ENCODE measurements at regions not wholly inside any gene's neighbourhood (a gene's known extent, or its start where the extent isn't known, plus 50 kb on each side); places are given as distances from the start of the nearest gene placed in this dataset.

DNA sequence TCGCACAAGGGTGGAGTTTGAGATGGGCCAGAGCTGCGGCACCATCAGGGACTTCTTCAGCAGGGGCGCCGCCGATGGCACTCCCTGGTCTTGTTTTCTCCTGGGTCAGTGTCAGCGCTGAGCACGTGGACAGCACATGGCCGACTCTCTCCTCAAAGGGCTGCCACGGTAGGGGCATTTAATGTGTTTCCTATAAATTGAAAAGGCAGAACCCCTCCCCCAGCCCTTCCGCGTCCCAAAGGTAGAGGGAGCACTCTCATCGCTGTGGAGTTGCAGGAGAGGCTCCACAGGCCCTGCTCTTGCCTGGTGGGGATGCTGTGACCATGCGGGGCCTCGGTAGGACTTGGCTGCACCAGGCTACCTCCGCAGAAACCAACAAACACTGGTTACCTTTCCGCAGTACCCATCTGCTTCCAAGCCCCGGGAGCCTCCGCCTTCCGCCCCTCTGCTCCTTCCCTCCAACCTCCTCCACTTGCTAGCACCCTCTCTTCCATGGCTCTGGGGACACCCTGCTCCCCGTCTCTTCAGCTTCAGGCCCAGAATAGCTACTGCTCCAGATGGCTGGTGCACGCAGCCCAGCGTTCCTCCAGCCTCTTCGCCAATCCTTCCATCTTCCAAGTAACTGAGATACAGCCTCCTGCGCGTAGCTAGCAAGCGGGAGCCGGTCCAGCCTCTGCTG lies 166.3 kb upstream of the ADCY1 start:
- TF ChIP-seq, protein P1, sequence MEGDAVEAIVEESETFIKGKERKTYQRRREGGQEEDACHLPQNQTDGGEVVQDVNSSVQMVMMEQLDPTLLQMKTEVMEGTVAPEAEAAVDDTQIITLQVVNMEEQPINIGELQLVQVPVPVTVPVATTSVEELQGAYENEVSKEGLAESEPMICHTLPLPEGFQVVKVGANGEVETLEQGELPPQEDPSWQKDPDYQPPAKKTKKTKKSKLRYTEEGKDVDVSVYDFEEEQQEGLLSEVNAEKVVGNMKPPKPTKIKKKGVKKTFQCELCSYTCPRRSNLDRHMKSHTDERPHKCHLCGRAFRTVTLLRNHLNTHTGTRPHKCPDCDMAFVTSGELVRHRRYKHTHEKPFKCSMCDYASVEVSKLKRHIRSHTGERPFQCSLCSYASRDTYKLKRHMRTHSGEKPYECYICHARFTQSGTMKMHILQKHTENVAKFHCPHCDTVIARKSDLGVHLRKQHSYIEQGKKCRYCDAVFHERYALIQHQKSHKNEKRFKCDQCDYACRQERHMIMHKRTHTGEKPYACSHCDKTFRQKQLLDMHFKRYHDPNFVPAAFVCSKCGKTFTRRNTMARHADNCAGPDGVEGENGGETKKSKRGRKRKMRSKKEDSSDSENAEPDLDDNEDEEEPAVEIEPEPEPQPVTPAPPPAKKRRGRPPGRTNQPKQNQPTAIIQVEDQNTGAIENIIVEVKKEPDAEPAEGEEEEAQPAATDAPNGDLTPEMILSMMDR (IDR thresholded peaks at IDR 0.05), result no peak
- TF ChIP-seq, protein P2, sequence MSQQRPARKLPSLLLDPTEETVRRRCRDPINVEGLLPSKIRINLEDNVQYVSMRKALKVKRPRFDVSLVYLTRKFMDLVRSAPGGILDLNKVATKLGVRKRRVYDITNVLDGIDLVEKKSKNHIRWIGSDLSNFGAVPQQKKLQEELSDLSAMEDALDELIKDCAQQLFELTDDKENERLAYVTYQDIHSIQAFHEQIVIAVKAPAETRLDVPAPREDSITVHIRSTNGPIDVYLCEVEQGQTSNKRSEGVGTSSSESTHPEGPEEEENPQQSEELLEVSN (IDR thresholded peaks at IDR 0.05; ENCODE audit: borderline replicate concordance, low read depth), result no peak
- TF ChIP-seq TFCP2L1 (CRISPR knock-in tag; IDR thresholded peaks at IDR 0.05) (no peak), CHD2 (IDR thresholded peaks at IDR 0.05; ENCODE audit: low read length, partially characterized antibody) (no peak), KDM5A (IDR thresholded peaks at IDR 0.05) (no peak), ZNF302 (CRISPR knock-in tag; IDR thresholded peaks at IDR 0.05) (no peak)
- CTCF ChIA-PET, result interaction anchor here (0.6 kb wide), 2 partner anchors 888 to 1045 kb away, joined by 3 read pairs; no protein-coding TSS in a partner anchor

DNA sequence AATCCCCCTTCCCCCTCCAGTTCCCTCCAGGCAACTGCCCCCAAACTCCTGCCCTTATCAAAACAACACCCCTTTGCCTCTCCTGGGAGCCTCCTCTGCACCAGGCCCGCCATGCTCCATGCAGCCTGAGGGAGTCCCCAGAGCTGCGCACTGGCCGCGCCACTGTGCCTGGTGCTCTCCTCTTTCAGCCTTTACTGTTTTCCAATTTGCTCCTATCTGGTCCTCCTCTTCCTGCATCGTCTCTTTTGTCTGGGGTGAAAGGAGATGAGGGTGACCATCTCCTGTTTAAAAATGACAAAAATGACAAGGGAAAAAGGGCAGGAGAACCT lies 165.8 kb upstream of the ADCY1 start:
- H3K4me3 ChIP-seq, result no peak overlapping the region
- POLR2A ChIA-PET, result no interaction called here
- no peak overlapping the region for H3K27ac ChIP-seq
- CTCF ChIA-PET, result interaction anchor here (0.6 kb wide), 1 partner anchor 1045 kb away, joined by 3 read pairs; no protein-coding TSS in a partner anchor
- TF ChIP-seq, protein P3, sequence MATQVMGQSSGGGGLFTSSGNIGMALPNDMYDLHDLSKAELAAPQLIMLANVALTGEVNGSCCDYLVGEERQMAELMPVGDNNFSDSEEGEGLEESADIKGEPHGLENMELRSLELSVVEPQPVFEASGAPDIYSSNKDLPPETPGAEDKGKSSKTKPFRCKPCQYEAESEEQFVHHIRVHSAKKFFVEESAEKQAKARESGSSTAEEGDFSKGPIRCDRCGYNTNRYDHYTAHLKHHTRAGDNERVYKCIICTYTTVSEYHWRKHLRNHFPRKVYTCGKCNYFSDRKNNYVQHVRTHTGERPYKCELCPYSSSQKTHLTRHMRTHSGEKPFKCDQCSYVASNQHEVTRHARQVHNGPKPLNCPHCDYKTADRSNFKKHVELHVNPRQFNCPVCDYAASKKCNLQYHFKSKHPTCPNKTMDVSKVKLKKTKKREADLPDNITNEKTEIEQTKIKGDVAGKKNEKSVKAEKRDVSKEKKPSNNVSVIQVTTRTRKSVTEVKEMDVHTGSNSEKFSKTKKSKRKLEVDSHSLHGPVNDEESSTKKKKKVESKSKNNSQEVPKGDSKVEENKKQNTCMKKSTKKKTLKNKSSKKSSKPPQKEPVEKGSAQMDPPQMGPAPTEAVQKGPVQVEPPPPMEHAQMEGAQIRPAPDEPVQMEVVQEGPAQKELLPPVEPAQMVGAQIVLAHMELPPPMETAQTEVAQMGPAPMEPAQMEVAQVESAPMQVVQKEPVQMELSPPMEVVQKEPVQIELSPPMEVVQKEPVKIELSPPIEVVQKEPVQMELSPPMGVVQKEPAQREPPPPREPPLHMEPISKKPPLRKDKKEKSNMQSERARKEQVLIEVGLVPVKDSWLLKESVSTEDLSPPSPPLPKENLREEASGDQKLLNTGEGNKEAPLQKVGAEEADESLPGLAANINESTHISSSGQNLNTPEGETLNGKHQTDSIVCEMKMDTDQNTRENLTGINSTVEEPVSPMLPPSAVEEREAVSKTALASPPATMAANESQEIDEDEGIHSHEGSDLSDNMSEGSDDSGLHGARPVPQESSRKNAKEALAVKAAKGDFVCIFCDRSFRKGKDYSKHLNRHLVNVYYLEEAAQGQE (IDR thresholded peaks at IDR 0.05), result no peak
- no peak for TF ChIP-seq RARB (CRISPR knock-in tag; IDR thresholded peaks at IDR 0.05)
- no peak for TF ChIP-seq FOXS1 (CRISPR knock-in tag; IDR thresholded peaks at IDR 0.05)
- TF ChIP-seq, protein P4, sequence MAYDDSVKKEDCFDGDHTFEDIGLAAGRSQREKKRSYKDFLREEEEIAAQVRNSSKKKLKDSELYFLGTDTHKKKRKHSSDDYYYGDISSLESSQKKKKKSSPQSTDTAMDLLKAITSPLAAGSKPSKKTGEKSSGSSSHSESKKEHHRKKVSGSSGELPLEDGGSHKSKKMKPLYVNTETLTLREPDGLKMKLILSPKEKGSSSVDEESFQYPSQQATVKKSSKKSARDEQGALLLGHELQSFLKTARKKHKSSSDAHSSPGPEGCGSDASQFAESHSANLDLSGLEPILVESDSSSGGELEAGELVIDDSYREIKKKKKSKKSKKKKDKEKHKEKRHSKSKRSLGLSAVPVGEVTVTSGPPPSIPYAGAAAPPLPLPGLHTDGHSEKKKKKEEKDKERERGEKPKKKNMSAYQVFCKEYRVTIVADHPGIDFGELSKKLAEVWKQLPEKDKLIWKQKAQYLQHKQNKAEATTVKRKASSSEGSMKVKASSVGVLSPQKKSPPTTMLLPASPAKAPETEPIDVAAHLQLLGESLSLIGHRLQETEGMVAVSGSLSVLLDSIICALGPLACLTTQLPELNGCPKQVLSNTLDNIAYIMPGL (CRISPR knock-in tag; IDR thresholded peaks at IDR 0.05; ENCODE audit: borderline replicate concordance), result no peak
- no peak for TF ChIP-seq HOXB13 (CRISPR knock-in tag; IDR thresholded peaks at IDR 0.05; ENCODE audit: low read depth)
- TF ChIP-seq JUN (IDR thresholded peaks at IDR 0.05), result no peak
- TF ChIP-seq NR3C1 (IDR thresholded peaks at IDR 0.05), result no peak
- no peak for TF ChIP-seq ZNF302 (CRISPR knock-in tag; IDR thresholded peaks at IDR 0.05)
- no peak overlapping the region for H3K4me2 ChIP-seq
- ATAC-seq (no peak), DNase-seq (ENCODE audit: low read depth in 1 of 2, low spot score in 1 of 2) (no peak), FAIRE-seq (no peak)
- no peaks in the 10 kb centered on the region for H3K4me1 ChIP-seq
- H3K9me3 ChIP-seq, result peaks cover 15% of the 10 kb centered on the region
- WGBS (ENCODE audit: missing lambda C conversion rate), result 77% methylated on average over 5 of the region's 5 CpGs

More for the DNA sequence above, 166.3 kb upstream of the ADCY1 start:
- POLR2A ChIA-PET, result no interaction called here
- H3K9me3 ChIP-seq, result peaks cover 20% of the 10 kb centered on the region
- no peak overlapping the region for H3K4me2 ChIP-seq
- no peaks in the 10 kb centered on the region for H3K4me1 ChIP-seq
- ATAC-seq (no peak), DNase-seq (ENCODE audit: low read depth in 1 of 2, low spot score in 1 of 2) (no peak), FAIRE-seq (no peak)
- H3K4me3 ChIP-seq, result no peak overlapping the region
- H3K27ac ChIP-seq, result no peak overlapping the region
- 72% methylated on average over 27 of the region's 27 CpGs for WGBS (ENCODE audit: missing lambda C conversion rate)

DNA sequence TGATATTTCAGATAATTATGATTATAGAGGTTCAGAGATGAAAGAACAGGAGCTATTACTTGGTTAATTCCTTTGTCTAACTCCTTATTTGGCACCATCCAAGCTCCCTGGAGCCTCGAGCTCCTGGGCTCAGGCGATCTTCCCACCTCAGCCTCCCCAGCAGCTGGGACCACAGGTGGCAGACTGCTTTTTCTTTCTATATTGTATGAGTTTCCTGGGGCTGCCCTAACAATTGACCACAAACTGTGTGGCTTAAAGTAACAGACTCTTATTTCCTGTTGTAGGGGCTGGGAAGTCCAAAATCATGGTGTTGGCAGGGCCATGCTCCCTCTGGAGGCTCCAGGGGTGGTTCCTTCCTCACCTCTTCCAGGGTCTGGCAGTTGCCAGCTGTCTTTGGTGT lies 163.3 kb upstream of the ADCY1 start:
- no peak for FAIRE-seq
- CTCF ChIA-PET, result no interaction called here
- DNase-seq (ENCODE audit: low read depth in 1 of 2, low spot score in 1 of 2), result no peak
- H3K9me3 ChIP-seq, result peaks cover 6% of the 10 kb centered on the region; the same call in 1 of the 3 replicates
- whole genome bisulfite sequencing (ENCODE audit: missing lambda C conversion rate), result 4% methylated on average over 2 of the region's 2 CpGs
- POLR2A ChIA-PET, result no interaction called here
- H3K4me3 ChIP-seq, result no peak overlapping the region
- no peak for TF ChIP-seq PHF8 (IDR thresholded peaks at IDR 0.05; ENCODE audit: borderline replicate concordance, low read depth)
- TF ChIP-seq EHF (CRISPR knock-in tag; IDR thresholded peaks at IDR 0.05), result no peak
- TF ChIP-seq EHMT2 (IDR thresholded peaks at IDR 0.05; ENCODE audit: low read depth), result no peak
- no peak for TF ChIP-seq BHLHE40 (IDR thresholded peaks at IDR 0.05; ENCODE audit: low read depth, low read length)
- no peaks in the 10 kb centered on the region for H3K4me1 ChIP-seq
- H3K27ac ChIP-seq, result no peak overlapping the region
- no peak overlapping the region for H3K4me2 ChIP-seq
- no peak for ATAC-seq
